ENCODE measurements at regions not wholly inside any gene's neighbourhood (a gene's known extent, or its start where the extent isn't known, plus 50 kb on each side); places are given as distances from the start of the nearest gene placed in this dataset.
A peak's percentile ranks its signal among the peaks of the same experiment; 100 is the strongest.
"Not testable (repeated sequence)": the region's sequence is repeated elsewhere in the genome, so short reads cannot be mapped to it uniquely, and the experiment has no call there.

- no peak for DNase-seq
These were observed 357.6 kb upstream of the CELF2 start for GRCh38 chr10:10660054-10660453.

DNA sequence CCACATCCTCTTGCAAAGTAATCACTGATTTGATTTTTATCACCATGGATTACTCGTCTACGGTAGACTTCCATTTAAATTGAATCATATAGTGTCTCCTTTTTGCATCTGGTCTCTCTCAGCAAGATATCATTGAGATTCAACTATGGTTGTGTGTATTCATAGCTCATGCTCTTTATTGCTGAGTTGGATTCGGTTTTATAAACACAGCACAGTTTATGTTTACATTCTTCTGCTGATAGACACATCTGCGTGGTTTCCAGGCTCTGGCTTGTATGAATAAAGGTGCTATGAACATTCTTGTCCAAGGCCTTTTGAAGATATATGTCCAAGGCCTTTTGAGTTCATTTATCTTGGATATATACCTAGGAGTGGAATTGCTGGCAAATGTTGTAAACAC is 356.5 kb upstream of the CELF2 start:
- no peak for DNase-seq

GRCh38 chr10:10662716-10663408 is 354.8 kb upstream of the CELF2 start:
- DNase-seq: peak; percentile 19

- no peak for DNase-seq
These were observed 354.1 kb upstream of the CELF2 start for GRCh38 chr10:10663622-10664021.

GRCh38 chr10:10665750-10666149 is 351.9 kb upstream of the CELF2 start:
- DNase-seq: no peak

DNA sequence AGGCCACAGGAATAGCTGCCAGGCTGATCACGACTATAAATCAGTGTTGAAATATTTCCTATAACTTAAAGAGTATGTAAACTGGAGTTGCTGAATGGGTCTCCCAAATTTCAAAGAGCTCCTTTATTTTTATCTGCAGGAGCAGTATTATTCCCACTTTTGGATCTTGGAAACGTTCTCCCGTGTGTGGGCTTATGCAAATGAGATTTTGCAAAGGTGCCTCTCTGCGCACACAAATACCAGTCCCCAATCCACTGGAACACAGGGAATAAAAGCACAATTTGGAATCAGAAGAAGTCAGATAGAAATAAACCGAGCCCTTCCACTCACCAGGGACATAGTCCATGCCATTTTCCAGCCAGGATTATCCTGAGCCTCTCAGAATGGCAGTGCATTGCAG is 350.2 kb upstream of the CELF2 start:
- no peak for DNase-seq

GRCh38 chr10:10676972-10677371 is 340.7 kb upstream of the CELF2 start:
- no peak for DNase-seq

DNA sequence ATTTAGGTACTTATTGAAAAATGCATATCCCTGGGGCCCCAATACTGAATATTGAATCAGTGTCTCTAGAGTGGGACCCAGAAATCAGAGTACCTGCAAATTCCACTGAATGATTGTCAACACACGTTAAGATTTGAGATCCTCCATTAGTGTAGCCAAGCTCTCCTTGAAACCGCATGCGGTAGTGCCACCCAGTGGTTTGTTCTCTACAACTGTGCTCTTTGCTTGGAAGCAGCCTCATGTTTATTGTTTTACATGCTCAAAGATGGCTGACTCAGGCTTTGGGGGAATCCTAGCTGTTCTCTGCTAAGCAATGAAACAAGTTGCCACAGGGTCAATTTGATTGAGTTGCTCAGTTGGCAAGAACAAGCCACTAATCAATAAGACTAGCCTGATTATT is 340.2 kb upstream of the CELF2 start:
- peak; percentile 65 for DNase-seq

GRCh38 chr10:10680496-10680895 is 337.2 kb upstream of the CELF2 start:
- DNase-seq: no peak

GRCh38 chr10:10684972-10685371 is 332.7 kb upstream of the CELF2 start:
- DNase-seq: no peak

DNA sequence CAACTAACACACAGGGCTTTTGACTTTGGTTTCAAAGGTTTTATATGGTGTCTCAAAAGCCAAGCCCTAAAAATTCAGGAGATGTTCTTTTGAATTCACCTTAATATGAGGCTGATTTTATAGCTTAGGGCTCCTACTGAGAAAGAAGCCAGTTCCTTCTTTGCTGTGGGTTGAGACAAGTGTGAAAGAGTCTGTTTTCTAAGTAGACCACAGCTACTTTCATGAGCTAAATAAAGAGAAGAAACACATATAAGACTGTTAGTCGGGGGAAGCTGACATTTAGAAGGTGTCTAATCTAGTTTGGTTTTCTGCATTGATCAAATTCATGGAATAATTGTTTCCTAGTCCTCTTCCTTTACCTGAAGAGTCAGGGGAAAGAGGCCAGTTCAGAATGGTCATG is 332.1 kb upstream of the CELF2 start:
- no peak for DNase-seq

- DNase-seq: no peak
These were observed 329.9 kb upstream of the CELF2 start for GRCh38 chr10:10687751-10688150.

DNA sequence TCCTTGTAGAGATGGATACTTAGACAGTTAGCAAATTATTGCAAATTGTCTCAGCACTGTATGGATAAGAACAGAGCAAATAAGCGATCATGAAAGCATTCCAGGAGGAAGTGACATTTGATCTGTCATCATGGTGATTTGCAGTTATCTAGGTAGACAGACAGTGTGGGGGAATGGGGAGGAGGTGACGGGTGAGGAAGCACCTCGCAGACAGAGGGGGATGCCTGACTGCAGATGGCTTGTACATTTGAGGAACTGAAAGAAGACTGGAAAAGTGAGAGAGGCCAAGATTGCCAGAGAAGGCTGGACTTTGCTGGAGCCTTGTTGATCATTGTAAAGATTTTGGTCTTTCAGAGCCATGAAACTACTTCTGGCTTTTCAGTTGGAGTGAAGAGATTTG is 318.2 kb upstream of the CELF2 start:
- DNase-seq: no peak

DNA sequence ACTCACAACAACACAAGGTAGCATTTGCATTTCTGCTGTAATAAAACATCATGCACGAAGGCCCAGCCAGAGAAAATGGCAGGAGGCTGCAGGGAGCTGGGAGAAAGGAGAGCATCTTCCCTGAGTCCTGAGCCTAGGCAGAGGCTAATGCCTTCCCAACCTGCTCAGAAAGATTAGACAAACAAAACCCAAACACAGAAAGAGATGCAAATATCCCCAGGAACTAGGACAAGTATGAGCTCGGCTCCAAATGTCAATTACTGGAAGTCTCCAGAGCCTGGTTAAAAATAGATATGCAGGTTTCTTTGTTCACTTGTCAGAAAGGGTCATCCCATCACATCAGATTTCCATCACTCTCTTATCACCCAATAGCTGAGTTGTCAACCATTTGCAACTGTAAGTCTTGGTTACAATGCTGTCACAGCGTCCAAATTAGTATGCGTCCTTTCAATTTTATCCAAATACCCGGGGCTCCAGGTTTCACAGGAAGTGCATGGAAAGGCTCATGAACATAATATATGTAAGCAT is 316.5 kb upstream of the CELF2 start:
- no peak for DNase-seq

DNA sequence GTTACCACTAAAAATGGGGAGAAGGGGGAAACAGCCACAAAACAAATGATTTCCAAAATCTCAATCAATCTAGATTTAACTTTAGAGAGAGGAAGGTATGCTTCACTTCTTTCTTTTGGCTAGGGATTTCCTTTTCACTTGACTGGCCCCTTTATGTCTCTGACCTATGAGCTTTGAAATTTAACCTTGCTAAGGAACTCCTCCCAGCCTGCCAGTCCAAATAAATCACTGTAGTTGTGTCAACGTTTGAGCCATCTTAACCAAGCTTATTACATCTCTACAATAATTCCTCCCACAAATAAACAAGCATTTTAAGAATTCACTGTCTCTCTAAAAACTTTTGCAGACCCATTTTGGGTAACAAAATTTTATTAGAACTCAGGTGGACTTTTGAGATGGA is 315.5 kb upstream of the CELF2 start:
- no peak for DNase-seq

DNA sequence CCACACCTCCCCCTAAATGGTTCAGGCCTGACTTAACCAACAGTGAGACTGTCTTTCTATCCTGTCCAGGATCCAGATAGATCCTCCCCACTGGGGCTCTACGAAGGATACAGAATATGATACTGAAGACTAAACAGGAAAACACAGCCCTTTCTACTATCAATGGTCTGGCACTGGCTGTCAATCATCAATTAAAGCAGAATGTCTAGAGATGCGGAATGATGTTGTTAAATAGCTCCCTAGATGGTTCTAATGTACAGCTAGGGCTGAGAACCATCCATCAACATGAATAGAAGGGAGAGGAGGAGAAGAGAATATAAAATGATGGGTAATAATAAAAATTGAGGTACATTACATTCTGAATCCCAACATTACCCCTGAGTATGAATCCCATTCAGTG is 314.3 kb upstream of the CELF2 start:
- no peak for DNase-seq

DNA sequence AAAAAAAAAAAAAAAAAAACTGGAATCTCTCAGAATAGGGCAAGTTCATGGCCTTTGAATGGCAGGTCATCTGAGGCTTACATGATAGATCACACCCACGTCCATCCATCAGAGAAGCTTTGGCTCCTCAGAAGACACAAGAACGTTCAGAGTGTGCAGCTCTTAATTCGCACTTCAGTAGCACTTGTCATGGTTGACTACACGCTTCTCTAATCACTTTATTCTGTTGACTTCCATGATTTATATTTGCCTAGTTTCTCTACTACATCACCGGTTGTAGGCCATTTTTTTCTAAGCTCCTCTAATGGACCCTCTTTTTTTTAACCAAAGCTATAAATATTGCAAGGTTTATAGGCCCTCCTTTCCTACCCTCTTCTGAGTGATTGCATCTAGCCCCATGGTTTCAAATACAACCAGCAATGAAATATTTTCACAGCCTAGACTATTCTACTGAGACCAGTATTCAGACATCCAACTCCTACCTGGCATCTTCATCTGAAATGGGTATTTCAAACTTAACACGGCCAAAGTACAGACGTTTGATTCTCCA is 305.4 kb upstream of the CELF2 start:
- DNase-seq: no peak

DNA sequence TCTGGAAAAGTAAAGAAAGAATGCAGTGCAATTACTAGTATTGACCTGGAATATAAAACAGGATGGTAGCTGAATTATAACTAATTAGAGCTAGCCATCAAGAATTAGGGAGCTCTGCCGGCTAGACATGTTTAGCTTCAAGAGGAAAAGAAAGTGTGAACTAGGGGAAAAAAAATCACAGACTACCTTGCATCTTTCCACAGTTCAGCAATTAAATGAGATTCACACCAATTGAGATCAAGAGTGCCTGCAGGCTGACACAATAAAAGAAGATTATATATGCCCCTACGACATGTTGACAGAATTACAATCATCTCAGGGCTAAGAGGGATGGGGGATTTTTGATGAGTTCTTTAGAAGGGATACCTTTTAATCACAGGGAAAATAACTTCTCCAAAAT is 303.3 kb upstream of the CELF2 start:
- DNase-seq: no peak

DNA sequence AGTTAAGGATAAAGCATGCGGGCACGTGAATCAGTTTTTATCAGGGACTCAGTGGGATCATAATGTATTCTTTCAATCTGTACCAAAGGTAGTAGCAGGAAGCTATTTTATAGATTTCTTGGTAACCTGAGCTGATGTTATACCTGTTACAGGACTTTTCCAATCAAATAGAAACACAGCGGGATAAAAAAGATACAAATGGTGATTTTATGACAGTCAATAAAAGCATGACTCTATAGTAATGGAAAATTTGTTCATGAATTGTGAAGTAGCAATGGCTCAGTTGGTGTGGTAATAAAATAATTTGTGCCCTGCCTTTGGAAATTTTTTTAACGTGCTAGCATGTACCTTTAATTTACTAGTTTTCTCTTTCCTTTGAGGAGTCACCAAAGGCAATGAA is 300.7 kb upstream of the CELF2 start:
- no peak for DNase-seq

GRCh38 chr10:10722422-10722821 is 295.2 kb upstream of the CELF2 start:
- DNase-seq: no peak

DNA sequence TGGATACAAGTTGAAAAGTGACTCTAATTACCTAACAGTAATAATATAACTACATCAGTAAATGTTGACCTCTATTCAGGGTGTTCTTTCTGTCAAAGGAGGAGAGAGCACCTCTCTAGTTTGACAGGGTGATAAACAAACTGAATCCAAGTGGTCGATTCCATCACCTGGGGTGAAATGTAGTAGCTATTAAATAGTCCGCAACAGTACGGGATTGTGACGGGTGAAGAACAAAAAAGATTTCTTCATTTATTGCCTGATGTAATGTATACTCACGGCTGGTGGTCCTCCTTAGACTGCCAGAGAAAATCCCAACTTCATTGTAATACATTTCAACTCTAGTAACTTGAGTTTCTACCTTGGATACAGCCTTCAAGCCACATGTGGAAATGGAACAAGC is 292.5 kb upstream of the CELF2 start:
- DNase-seq: no peak

DNA sequence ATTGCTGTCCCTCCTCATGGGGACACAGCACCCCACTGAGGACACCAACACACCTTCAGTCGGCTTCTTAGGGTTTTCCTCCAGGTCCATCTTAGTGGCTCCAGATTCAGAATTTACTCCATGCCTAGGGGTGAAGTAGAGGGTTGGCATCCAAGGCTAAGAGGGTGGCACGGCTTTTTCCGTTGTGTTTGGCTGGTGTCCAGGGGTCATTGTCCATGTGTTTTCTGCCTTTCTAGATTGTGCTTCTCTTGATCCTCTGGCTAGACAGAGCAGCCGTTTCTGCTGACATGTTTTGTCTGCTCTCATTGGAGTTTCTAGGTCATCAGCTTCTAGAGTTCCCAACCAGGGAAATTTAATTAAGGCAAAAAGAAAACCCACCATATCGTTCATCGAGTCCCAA is 291.6 kb upstream of the CELF2 start:
- no peak for DNase-seq

DNA sequence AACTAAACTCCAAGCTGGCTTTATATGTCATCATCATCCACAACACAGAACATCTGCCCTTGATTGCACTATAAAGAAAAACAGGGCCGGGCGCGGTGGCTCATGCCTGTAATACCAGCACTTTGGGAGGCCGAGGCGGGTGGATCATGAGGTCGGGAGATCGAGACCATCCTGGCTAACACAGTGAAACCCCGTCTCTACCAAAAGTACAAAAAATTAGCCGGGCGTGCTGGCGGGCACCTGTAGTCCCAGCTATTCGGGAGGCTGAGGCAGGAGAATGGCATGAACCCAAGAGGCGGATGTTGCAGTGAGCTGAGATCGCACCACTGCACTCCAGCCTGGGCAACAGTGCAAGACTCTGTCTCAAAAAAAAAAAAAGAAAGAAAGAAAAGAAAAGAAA is 290.3 kb upstream of the CELF2 start:
- DNase-seq: not testable (repeated sequence)

- no peak for DNase-seq
These were observed 289.9 kb upstream of the CELF2 start for GRCh38 chr10:10727812-10728211.

GRCh38 chr10:10730471-10731043 is 287.1 kb upstream of the CELF2 start:
- no peak for DNase-seq
